Lower leg skin (tissue), 3 donors: ENCODE measurements at regions not wholly inside any gene's neighbourhood (a gene's known extent, or its start where the extent isn't known, plus 50 kb on each side); places are given as distances from the start of the nearest gene placed in this dataset.

Source experiments
- POLR2A ChIP-seq, 2 donors: fragments of 450-650 bp; IDR thresholded peaks; one replicate each; pipeline ENCODE4 v1.6.1; 2016 to 2017; ENCODE audit warnings: antibody characterized with exemption in 2 of 2, mild to moderate bottlenecking in 1 of 2, moderate library complexity in 1 of 2
- TF ChIP-seq, protein P1 (sequence below), 3 donors: fragments of 450-650 bp; IDR thresholded peaks; one replicate each; pipeline ENCODE4 v1.5.1; 2016; ENCODE audit warnings: antibody characterized with exemption in 3 of 3, mild to moderate bottlenecking in 3 of 3, moderate library complexity in 2 of 3

DNA sequence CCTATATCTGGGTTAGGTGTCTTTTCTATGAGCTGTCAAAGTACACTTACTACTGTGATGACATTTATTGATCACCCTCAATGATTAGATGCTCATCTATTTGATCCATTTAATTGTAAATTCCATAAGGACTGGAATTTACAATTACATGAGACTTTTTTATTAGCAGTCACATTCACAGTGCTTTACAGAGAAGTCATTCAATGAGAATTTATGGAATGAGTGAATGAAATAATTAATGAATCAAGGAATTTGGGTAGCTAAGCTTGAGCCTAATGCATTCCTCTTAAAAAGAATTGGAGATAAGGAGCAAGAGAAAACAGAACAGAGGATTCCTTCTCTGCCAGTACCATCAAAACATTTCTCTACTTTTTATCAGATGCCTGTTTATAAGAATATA is 1437.5 kb upstream of the CDH8 start:
- TF ChIP-seq, protein P1, sequence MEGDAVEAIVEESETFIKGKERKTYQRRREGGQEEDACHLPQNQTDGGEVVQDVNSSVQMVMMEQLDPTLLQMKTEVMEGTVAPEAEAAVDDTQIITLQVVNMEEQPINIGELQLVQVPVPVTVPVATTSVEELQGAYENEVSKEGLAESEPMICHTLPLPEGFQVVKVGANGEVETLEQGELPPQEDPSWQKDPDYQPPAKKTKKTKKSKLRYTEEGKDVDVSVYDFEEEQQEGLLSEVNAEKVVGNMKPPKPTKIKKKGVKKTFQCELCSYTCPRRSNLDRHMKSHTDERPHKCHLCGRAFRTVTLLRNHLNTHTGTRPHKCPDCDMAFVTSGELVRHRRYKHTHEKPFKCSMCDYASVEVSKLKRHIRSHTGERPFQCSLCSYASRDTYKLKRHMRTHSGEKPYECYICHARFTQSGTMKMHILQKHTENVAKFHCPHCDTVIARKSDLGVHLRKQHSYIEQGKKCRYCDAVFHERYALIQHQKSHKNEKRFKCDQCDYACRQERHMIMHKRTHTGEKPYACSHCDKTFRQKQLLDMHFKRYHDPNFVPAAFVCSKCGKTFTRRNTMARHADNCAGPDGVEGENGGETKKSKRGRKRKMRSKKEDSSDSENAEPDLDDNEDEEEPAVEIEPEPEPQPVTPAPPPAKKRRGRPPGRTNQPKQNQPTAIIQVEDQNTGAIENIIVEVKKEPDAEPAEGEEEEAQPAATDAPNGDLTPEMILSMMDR (IDR thresholded peaks at IDR 0.05), result no peak
- TF ChIP-seq POLR2A (IDR thresholded peaks at IDR 0.05), result no peak
